ENCODE measurements at regions not wholly inside any gene's neighbourhood (a gene's known extent, or its start where the extent isn't known, plus 50 kb on each side); places are given as distances from the start of the nearest gene placed in this dataset.

DNA sequence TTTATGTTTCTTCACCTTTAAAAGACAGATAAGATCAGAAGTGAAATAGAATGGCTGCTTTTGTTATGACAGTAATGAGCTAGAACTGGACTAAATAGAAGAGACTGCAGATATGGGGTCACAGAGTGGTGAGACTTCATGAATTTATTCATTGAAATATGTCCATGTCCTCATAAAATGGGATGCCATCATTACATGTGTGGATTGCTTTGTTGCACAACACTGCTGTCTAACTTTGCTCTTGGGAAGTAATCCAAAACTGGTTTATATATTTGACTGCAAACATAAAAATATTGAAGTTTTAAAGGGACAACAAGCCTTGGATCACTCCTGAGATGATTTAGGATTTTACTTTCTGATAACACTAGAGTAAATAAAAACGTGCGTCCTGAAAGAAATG, 209.2 kb upstream of the FAT4 start:
- Histone ChIP-seq H3K27ac (ENCODE audit: insufficient read depth, low read length) (no peak overlapping the region), H2AK9ac (replicated peaks; ENCODE audit: low read depth, low read length, poor library complexity) (no peak overlapping the region), H3K36me3 (ENCODE audit: control insufficient read depth, insufficient read depth, low read length) (no peaks in the 10 kb centered on the region), H4K5ac (ENCODE audit: low read depth, low read length) (no peak overlapping the region; the same call in 1 of the 2 replicates), H4K8ac (ENCODE audit: low read depth in 2 of 2, low read length in 2 of 2) (no peak overlapping the region), H2AK5ac (ENCODE audit: low read depth, low read length) (no peak overlapping the region), H3K9ac (ENCODE audit: low read depth, low read length) (no peak overlapping the region), H3K4me1 (ENCODE audit: control insufficient read depth, insufficient read depth, low read length) (0 out of 2 replicates have a peak, but pooled peaks cover 2% of the 10 kb centered on the region), H3K14ac (replicated peaks; ENCODE audit: low read depth, low read length) (no peak overlapping the region), H3K18ac (ENCODE audit: low read depth, low read length) (no peak overlapping the region), H2AFZ (replicated peaks; ENCODE audit: low read length, poor library complexity) (no peak overlapping the region), H2BK15ac (ENCODE audit: low read depth, low read length) (no peak overlapping the region), H3K23ac (ENCODE audit: low read depth, low read length) (no peak overlapping the region), H3K9me3 (ENCODE audit: control insufficient read depth, insufficient read depth, low read length) (no peaks in the 10 kb centered on the region), H4K91ac (ENCODE audit: insufficient read depth, low read depth, low read length) (no peak overlapping the region), H3K79me1 (ENCODE audit: low read depth in 1 of 2, low read length in 2 of 2) (no peaks in the 10 kb centered on the region), H3K27me3 (ENCODE audit: control insufficient read depth, insufficient read depth, low read length) (no peaks in the 10 kb centered on the region), H2BK5ac (ENCODE audit: low read depth, low read length, poor library complexity, severe bottlenecking) (no peak overlapping the region), H3K4me3 (ENCODE audit: insufficient read depth, low read depth, low read length) (no peak overlapping the region), H3K56ac (ENCODE audit: extremely low read depth, insufficient read depth, low read length) (no peak overlapping the region), H3K9me1 (ENCODE audit: insufficient read depth, low read length) (no peaks in the 10 kb centered on the region), H3K4ac (ENCODE audit: low read depth, low read length) (no peak overlapping the region), H2BK20ac (ENCODE audit: low read depth, low read length) (no peak overlapping the region), H4K20me1 (ENCODE audit: insufficient read depth, low read length) (no peaks in the 10 kb centered on the region), H2BK120ac (ENCODE audit: low read depth, low read length) (no peak overlapping the region), H3K4me2 (ENCODE audit: low read depth, low read length) (no peak overlapping the region)
- intact Hi-C loops (cut with micrococcal nuclease) (no loop called here), dilution Hi-C loops (cut with HindIII; ENCODE audit: low sequenced_read_pairs, unreplicated experiment) (no loop called here), in situ Hi-C loops (cut with MboI; ENCODE audit: low sequenced_read_pairs) (no loop called here)
- BruUV-seq (replicated peaks), result no TSS peak
- CTCF ChIA-PET, result no interaction called here
- no peak for ATAC-seq (ENCODE audit: low read depth)
- POLR2A ChIA-PET (ENCODE audit: unreplicated experiment), result no interaction called here
- WGBS, 2 experiments (ENCODE audit: extremely low coverage in 2 of 2, insufficient read length in 1 of 2), result 100% methylated on average over 2 of the region's 2 CpGs; no CpG with 5 or more reads in 1 of the 2 experiments
- DNase-seq, result peak; percentile 32
- TF ChIP-seq CEBPB (IDR thresholded peaks at IDR 0.05; ENCODE audit: low read depth, low read length), result peak; percentile 86
- no peak for TF ChIP-seq MAFK (IDR thresholded peaks at IDR 0.05; ENCODE audit: low read depth, low read length)

Measured in IMR-90 (cell line).